ENCODE measurements at regions not wholly inside any gene's neighbourhood (a gene's known extent, or its start where the extent isn't known, plus 50 kb on each side); places are given as distances from the start of the nearest gene placed in this dataset.

DNA sequence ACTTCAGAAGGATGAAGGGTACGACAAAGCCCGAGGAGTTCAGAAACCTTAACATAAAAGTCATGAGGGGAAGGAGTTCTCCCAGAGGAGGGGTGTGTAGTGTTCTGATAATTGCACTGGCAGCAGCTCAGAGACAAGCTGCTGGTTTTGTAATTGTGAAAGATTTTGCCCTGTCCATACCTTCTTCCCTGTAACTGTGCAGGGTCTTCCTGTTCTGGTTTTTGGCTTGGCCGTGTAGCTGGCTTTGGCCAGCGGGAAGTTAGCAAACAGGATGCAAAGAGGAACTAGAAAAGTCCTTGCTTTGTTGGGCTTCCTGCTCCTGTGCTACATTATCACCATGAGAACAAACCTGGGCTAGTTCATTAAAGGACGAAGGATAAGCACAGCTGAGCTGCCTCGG, 160.8 kb downstream of the LPIN1 start:
- FAIRE-seq (no peak), DNase-seq (ENCODE audit: insufficient read length, low spot score) (no peak)
- no peak for TF ChIP-seq CTCF (IDR thresholded peaks at IDR 0.05; ENCODE audit: insufficient read depth, missing control alignments)

DNA sequence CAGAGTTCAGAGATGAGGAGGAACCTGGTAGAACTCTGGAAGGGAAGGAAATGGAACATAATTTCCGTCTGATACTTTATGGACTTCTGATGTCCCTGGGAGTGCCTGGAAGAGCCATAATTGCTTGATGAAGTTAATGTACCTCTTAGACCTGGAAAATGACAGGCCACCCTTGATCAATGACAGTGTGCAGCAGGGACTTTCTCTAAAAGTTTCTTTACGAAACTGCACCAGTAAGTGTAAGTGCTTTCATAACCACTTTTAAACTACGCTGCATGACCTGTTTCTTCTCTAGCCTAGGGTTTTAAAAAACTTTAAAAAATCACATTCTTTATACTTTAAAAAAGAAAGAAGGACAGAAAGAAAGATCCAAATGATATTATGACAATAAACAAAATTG, 164.5 kb downstream of the LPIN1 start:
- TF ChIP-seq CTCF (IDR thresholded peaks at IDR 0.05; ENCODE audit: insufficient read depth, missing control alignments), result no peak
- FAIRE-seq (no peak), DNase-seq (ENCODE audit: insufficient read length, low spot score) (no peak)

- DNase-seq (ENCODE audit: insufficient read length, low spot score) (no peak), FAIRE-seq (no peak)
- no peak for TF ChIP-seq CTCF (IDR thresholded peaks at IDR 0.05; ENCODE audit: insufficient read depth, missing control alignments)
Measured at GRCh38 chr2:11912980-11913379, 166.5 kb downstream of the LPIN1 start.

DNA sequence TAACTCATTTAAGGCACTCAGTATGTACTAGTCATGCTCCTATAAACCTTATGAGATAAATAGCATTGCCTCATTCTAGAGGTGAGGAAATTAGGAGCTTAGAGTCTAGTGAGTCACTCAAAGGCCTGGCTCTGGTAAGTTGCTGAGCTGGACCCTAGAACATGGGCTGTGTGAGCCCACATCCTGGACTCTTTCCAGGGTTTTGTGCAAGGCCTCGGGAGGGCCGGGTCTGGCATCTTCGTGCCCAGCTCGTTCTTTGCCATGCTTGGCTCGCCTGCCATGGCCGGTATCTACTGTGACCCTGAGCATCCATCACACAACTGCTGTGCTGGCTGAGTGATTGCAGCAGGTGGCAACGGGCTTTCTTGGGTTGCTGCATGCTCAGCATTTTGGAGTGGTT, 168.0 kb downstream of the LPIN1 start:
- no peak for DNase-seq (ENCODE audit: insufficient read length, low spot score)
- no peak for FAIRE-seq
- TF ChIP-seq CTCF (IDR thresholded peaks at IDR 0.05; ENCODE audit: insufficient read depth, missing control alignments), result no peak

GRCh38 chr2:11915650-11916049, 169.2 kb downstream of the LPIN1 start:
- no peak for TF ChIP-seq CTCF (IDR thresholded peaks at IDR 0.05; ENCODE audit: insufficient read depth, missing control alignments)

GRCh38 chr2:11919953-11920352, 173.5 kb downstream of the LPIN1 start:
- no peak for FAIRE-seq
- TF ChIP-seq CTCF (IDR thresholded peaks at IDR 0.05; ENCODE audit: insufficient read depth, missing control alignments), result no peak
- no peak for DNase-seq (ENCODE audit: insufficient read length, low spot score)

More at GRCh38 chr2:11915650-11916049, 169.2 kb downstream of the LPIN1 start:
- DNase-seq (ENCODE audit: insufficient read length, low spot score) (no peak), FAIRE-seq (no peak)

DNA sequence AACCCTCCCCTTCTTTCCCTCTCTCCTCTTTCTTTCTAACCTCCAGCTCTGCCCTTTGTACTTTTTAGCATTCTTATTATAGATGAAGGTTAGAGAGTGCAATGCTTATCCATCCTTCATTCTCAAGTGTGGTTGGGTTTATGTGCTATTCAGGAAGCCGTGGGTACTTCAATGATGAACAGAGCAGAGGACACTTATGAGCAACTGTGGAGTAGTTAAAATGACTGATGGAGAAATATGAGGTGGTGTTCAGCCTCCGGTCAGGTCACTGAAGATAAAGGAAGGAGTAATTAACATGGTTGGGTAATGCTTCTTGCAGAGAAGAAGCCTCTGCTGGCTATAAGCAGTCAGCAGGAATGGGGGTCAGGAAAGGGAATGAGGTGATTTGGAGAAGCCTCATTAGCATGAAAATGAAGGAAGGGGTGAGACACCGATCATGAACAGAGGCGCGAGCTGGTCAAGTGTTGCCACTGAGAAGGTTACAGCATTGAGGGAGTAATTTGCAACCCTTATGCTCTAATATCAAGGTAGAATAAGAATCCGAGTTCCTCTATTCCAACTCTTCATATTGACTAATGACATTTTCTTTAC, 174.7 kb downstream of the LPIN1 start:
- no peak for DNase-seq (ENCODE audit: insufficient read length, low spot score)
- no peak for TF ChIP-seq CTCF (IDR thresholded peaks at IDR 0.05; ENCODE audit: insufficient read depth, missing control alignments)
- no peak for FAIRE-seq
